Large intestine (tissue), 3 donors: ENCODE measurements at regions not wholly inside any gene's neighbourhood (a gene's known extent, or its start where the extent isn't known, plus 50 kb on each side); places are given as distances from the start of the nearest gene placed in this dataset.

Experiments used
- DNase-seq, 2 donors: peaks; one replicate each; pipeline versions ENCODE4 v3.0.0 to v3.0.0-alpha.2; 2013
- H3K27ac ChIP-seq: one replicate; pipeline ENCODE4 v1.5.1; 2013; ENCODE audit warnings: low read length
- H3K27me3 ChIP-seq: 2 replicates; pipeline ENCODE4 v1.6.1; 2013; ENCODE audit warnings: low read length; ENCODE audit not compliant: control insufficient read depth, insufficient read depth
- H3K36me3 ChIP-seq: 2 replicates; pipeline ENCODE4 v1.6.1; 2013; ENCODE audit warnings: low read length; ENCODE audit not compliant: control insufficient read depth, insufficient read depth
- H3K4me1 ChIP-seq: one replicate; pipeline ENCODE4 v1.6.1; 2013; ENCODE audit warnings: low read length; ENCODE audit not compliant: control insufficient read depth, insufficient read depth
- H3K4me3 ChIP-seq: one replicate; pipeline ENCODE4 v1.5.1; 2013; ENCODE audit warnings: low read length
- H3K9me3 ChIP-seq: one replicate; pipeline ENCODE4 v1.6.1; 2013; ENCODE audit warnings: mild to moderate bottlenecking, low read depth, low read length, moderate library complexity; ENCODE audit not compliant: control insufficient read depth
- WGBS: methylation state at CpG from one replicate; pipeline ENCODE4 v1.1.5; 2013; ENCODE audit warnings: low lambda C conversion rate; ENCODE audit not compliant: insufficient coverage; 5-methylcytosine and 5-hydroxymethylcytosine counted together

DNA sequence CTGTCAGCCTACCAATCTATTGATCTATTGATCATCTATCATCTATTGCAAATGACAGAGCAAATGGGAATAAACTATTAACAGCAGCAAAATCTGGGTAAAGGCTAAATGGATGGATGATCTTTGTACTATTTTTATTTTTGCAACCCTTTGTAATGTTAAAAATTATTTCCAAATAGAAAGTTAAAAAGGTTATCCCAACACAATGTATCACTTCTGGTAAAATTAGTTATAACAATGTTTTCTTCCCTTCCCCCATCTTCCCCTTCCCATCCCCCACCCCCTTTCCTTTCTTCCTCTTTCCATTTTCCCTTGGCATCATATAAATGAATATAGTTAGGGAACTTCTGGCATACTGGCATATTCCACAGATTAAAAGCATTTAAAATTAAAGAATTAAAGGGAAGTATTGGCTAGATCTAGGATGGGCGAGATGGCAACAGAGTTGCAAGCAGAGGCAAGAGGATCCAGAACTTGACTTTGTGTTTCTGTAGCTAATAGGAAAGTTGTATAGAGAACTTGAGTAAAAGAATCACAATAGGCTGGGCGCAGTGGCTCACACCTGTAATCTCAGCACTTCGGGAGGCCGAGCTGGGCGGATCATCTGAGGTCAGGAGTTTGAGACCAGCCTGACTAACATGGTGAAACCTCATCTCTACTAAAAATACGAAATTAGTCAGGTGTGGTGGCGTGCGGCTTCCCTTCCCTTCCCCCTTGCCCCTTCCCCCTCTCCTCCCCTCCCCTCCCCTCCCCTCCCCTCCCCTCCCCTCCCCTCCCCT lies 66.6 kb upstream of the TAF11L2 start:
- H3K4me3 ChIP-seq = no peak overlapping the region
- H3K27ac ChIP-seq = no peak overlapping the region
- no CpG with 5 or more reads among the region's 8 CpGs for WGBS

DNA sequence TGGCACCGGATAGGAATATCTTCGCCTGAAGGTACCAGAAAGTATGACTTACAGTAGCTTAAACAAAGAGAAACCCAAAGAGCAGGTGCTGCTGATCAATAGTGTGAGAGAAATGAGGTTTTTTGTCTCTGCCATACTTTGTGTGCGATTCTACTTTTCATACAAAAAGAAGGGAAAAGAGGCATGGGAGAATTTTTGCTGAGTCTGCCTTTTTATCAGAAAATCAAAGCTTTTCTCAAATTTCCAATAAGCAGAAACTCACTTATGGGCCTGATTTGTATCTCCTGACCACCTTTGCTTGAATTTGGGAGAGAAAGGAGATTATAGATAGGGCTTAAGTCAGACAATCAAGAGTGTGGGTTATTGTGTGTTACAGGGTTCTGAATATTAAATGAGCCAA lies 65.5 kb upstream of the TAF11L2 start:
- no peak for DNase-seq
- WGBS = no CpG with 5 or more reads among the region's 3 CpGs
- Histone ChIP-seq H3K4me3 (no peak overlapping the region), H3K4me1 (no peaks in the 10 kb centered on the region), H3K27ac (no peak overlapping the region), H3K36me3 (no peaks in the 10 kb centered on the region), H3K9me3 (no peaks in the 10 kb centered on the region), H3K27me3 (no peaks in the 10 kb centered on the region)

More for the DNA sequence above, 66.6 kb upstream of the TAF11L2 start:
- Histone ChIP-seq H3K36me3 (no peaks in the 10 kb centered on the region), H3K9me3 (no peaks in the 10 kb centered on the region), H3K27me3 (no peaks in the 10 kb centered on the region), H3K4me1 (no peaks in the 10 kb centered on the region)
- DNase-seq = no peak

DNA sequence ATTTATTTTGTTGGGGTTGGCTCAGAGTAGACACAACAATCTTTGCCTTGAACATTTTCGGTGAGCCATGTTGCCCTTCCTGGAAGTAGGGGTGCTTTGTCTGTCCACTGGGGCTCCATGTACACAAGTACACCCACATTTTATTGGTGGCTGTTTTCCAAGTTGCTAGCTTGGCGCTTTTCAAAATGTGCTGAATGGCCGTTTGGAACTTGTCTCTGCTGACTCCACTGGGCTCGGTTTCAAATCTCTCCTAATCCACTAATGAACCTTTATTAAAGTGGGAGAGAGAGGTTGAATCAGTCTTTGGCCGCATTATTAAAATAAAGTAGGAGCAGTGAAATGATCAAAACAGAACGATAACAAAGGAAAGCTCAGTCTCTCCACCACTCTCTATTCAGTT lies 64.6 kb upstream of the TAF11L2 start:
- H3K9me3 ChIP-seq = no peaks in the 10 kb centered on the region
- no peak overlapping the region for H3K27ac ChIP-seq
- no peak for DNase-seq
- no peaks in the 10 kb centered on the region for H3K36me3 ChIP-seq
- H3K4me3 ChIP-seq = no peak overlapping the region
- 100% methylated on average over 2 of the region's 6 CpGs for WGBS
- H3K27me3 ChIP-seq = no peaks in the 10 kb centered on the region
- H3K4me1 ChIP-seq = no peaks in the 10 kb centered on the region

DNA sequence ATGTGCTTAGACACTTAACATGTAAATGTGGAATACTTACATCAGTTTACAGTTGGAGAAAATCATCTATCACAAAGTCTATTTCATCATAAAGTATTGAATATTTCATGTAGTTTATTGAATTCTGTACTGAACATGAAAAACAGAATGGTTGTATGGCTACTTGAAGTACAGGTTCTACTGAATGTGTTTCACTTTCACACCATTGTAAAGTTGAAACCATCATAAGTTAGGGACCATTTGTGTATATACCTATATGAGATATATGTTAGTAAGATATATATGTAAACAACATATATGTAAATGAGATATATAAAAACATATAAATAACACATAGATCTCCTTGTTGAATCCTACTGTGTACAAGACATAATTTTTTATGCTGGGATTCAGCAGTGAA lies 63.0 kb upstream of the TAF11L2 start:
- no peaks in the 10 kb centered on the region for H3K36me3 ChIP-seq
- H3K27ac ChIP-seq = no peak overlapping the region
- no peaks in the 10 kb centered on the region for H3K4me1 ChIP-seq
- no peaks in the 10 kb centered on the region for H3K27me3 ChIP-seq
- H3K9me3 ChIP-seq = no peaks in the 10 kb centered on the region
- no peak for DNase-seq
- H3K4me3 ChIP-seq = no peak overlapping the region

DNA sequence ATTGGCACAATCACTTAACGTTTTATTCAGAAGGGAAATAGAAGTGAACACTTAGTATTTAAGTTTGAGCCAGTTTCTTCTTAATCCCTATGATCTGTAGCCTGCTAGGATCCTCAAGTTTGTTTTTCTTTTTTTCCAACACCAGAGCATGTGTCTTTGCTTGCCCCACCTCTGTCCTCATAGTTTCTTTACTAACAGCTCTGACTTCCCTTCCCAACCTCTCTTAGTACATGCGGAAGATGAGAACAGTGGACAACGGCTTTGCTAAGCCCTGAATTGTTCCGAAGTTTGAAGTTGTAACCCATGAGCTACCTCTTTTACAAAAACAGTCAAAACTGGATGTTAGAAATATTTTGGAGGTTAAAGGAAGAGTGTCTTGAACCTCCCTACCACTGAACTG lies 61.7 kb upstream of the TAF11L2 start:
- Histone ChIP-seq H3K4me3 (no peak overlapping the region), H3K4me1 (no peaks in the 10 kb centered on the region), H3K36me3 (no peaks in the 10 kb centered on the region), H3K27ac (no peak overlapping the region), H3K9me3 (no peaks in the 10 kb centered on the region), H3K27me3 (no peaks in the 10 kb centered on the region)
- no CpG with 5 or more reads among the region's 4 CpGs for WGBS
- no peak for DNase-seq

DNA sequence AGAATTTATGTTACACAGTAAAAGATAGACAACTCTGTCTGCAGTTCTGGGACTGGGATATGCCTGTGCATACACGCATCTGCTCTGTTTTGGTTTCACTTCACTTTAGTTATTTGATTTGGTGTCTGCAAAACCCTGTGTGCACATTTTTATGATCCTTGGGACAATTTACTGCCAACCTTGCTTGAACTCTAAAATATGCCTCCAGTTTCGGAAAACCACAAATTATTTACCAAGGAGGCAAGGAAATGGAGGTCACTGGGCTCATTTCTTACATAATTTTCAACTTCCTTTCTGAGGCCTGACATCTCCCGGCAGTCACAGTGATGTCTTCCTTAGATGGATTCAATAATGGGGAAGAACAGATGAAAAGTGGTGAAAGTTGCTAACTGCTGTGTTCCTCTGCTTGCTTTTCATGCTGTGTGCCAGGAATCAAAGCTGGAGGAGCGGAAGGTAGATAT lies 61.2 kb upstream of the TAF11L2 start:
- DNase-seq = peak in 1 of 2 donors; percentile 8
- H3K9me3 ChIP-seq = no peaks in the 10 kb centered on the region
- no peak overlapping the region for H3K4me3 ChIP-seq
- no peaks in the 10 kb centered on the region for H3K27me3 ChIP-seq
- H3K36me3 ChIP-seq = no peaks in the 10 kb centered on the region
- no peaks in the 10 kb centered on the region for H3K4me1 ChIP-seq
- no peak overlapping the region for H3K27ac ChIP-seq
- WGBS = no CpG with 5 or more reads among the region's 4 CpGs

DNA sequence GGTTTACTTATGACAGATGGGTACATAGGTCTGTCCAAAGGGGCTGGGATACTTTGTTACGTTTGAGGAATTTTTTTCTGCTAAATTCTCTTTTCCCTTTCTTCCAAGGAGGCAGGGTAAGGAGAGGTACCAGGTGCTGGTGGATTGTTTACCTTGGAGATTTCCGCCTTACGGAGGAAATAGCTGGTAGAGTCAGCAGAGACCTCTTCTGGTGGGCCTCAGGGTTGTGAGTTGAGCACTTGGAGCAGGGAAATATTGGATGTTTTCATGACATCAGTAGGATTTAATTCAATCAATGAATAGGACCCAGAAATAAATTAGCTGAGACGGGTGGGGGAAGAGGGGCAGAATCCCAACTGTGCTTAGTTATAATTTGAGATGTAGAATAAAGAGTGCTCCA lies 60.0 kb upstream of the TAF11L2 start:
- no CpG with 5 or more reads among the region's 4 CpGs for WGBS
- Histone ChIP-seq H3K9me3 (no peaks in the 10 kb centered on the region), H3K4me3 (no peak overlapping the region), H3K4me1 (no peaks in the 10 kb centered on the region), H3K27ac (no peak overlapping the region), H3K27me3 (no peaks in the 10 kb centered on the region), H3K36me3 (no peaks in the 10 kb centered on the region)
- DNase-seq = no peak

DNA sequence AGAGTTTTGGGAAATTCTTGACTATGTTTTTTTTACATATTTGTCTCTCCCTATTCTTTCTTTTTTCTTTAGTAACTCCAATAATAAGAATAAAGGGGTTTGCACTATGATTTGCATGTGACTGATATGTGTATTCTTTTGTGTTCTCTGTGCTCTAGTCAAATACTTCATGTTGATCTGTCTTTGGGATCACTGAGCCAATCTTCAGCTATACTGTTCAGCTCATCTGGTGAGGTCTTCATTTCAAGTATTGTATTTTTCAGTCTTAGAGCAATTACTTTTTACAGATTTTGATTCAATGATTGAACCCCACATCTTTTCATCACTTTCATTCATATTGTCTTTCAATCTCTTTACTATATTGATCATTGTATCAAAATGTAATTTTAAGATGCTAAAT lies 58.1 kb upstream of the TAF11L2 start:
- no peaks in the 10 kb centered on the region for H3K27me3 ChIP-seq
- no peak for DNase-seq
- no peak overlapping the region for H3K4me3 ChIP-seq
- H3K4me1 ChIP-seq = no peaks in the 10 kb centered on the region
- H3K27ac ChIP-seq = no peak overlapping the region
- no peaks in the 10 kb centered on the region for H3K36me3 ChIP-seq
- no peaks in the 10 kb centered on the region for H3K9me3 ChIP-seq

DNA sequence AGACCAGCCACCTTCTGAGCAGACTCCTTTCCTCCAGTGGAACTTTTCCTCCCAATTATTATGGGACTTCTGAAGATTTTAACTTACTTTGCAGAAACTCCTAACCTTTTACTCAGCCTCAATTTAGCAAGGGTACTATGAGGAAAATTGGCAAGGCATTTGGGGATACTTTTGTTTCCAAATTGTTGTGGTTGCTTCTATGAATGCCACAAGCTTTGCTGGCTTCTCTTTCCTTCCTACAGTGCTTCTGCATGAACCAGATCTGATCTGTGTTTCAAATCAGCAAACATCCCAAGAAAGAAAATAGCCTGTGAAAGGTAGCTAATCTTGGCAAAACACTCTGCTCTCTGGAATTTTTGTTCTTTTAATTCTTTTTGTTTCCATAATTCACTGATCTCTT lies 57.3 kb upstream of the TAF11L2 start:
- Histone ChIP-seq H3K4me3 (no peak overlapping the region), H3K9me3 (no peaks in the 10 kb centered on the region), H3K27me3 (no peaks in the 10 kb centered on the region), H3K4me1 (no peaks in the 10 kb centered on the region), H3K36me3 (no peaks in the 10 kb centered on the region), H3K27ac (no peak overlapping the region)
- DNase-seq = no peak

DNA sequence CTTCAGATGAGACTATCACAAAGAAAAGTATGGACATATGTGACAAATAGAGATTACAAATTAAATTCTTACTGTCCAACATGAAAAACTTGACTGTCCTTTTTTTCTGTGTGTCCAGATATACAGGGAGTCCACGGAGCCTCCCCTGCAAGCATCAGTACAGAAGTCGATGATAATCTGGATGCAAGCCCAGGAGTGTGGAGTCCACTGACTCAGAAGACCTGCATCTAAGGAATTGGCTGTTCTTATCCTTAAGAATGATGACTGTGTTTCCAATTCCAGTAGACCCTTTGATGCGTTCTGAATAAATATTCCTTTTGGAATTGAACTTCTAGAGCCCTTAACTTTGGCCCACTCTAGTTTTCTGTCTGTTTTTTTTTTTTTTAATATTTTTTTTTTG lies 56.7 kb upstream of the TAF11L2 start:
- Histone ChIP-seq H3K36me3 (no peaks in the 10 kb centered on the region), H3K4me3 (no peak overlapping the region), H3K27ac (no peak overlapping the region), H3K9me3 (no peaks in the 10 kb centered on the region), H3K27me3 (no peaks in the 10 kb centered on the region), H3K4me1 (no peaks in the 10 kb centered on the region)
- WGBS = 60% methylated on average over 1 of the region's 3 CpGs
- no peak for DNase-seq

DNA sequence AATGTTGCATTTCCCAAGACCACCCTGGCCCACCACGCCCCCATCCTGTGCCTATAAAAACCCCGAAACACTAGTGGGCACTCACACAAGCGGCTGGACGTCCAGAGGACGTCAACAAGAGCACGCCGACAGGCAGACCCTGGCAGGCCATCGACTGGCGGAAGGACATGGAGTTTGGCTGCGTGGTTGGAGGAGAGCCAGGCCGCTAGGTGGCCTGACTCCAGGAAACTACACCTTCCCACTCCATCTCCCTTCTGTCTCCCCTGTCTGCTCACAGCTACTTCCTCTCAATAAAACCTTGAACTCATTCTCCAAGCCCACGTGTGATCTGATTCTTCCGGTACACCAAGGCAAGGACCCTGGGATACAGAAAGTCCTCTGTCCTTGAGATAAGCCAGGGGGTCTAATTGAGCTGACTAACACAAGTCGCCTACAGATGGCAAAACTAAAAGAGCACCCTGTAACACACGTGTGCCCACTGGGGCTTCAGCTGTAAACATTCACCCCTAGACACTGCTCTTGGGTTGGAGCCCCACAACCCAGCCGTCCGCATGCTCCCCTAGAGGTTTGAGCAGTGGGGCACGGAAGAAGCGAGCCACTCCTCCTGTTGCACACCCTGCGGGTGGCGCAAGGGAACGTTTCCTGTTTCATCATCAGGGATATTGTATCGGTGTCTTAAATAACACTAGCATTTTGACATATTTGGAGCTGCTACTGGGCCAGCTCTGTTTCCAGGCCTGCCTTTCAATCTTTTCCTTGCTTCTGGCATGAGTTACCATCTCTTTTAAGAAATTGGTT lies 54.5 kb upstream of the TAF11L2 start:
- Histone ChIP-seq H3K4me1 (no peaks in the 10 kb centered on the region), H3K27ac (no peak overlapping the region), H3K27me3 (no peaks in the 10 kb centered on the region), H3K36me3 (no peaks in the 10 kb centered on the region), H3K9me3 (no peaks in the 10 kb centered on the region), H3K4me3 (no peak overlapping the region)
- WGBS = 83% methylated on average over 1 of the region's 23 CpGs
- DNase-seq = no peak
